ENCODE measurements at regions not wholly inside any gene's neighbourhood (a gene's known extent, or its start where the extent isn't known, plus 50 kb on each side); places are given as distances from the start of the nearest gene placed in this dataset.

- TF ChIP-seq POLR2A (IDR thresholded peaks at IDR 0.05) = no peak
- TF ChIP-seq, protein P1, sequence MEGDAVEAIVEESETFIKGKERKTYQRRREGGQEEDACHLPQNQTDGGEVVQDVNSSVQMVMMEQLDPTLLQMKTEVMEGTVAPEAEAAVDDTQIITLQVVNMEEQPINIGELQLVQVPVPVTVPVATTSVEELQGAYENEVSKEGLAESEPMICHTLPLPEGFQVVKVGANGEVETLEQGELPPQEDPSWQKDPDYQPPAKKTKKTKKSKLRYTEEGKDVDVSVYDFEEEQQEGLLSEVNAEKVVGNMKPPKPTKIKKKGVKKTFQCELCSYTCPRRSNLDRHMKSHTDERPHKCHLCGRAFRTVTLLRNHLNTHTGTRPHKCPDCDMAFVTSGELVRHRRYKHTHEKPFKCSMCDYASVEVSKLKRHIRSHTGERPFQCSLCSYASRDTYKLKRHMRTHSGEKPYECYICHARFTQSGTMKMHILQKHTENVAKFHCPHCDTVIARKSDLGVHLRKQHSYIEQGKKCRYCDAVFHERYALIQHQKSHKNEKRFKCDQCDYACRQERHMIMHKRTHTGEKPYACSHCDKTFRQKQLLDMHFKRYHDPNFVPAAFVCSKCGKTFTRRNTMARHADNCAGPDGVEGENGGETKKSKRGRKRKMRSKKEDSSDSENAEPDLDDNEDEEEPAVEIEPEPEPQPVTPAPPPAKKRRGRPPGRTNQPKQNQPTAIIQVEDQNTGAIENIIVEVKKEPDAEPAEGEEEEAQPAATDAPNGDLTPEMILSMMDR (IDR thresholded peaks at IDR 0.05) = no peak
Measured at GRCh38 chr16:77137045-77137444, 53.9 kb upstream of the MON1B start.
